Lower leg skin (tissue), 3 donors: ENCODE measurements at regions not wholly inside any gene's neighbourhood (a gene's known extent, or its start where the extent isn't known, plus 50 kb on each side); places are given as distances from the start of the nearest gene placed in this dataset.

Experiments used
- CTCF ChIP-seq, 3 donors: fragments of 450-650 bp; IDR thresholded peaks; one replicate each; pipeline ENCODE4 v1.5.1; 2016; ENCODE audit warnings: antibody characterized with exemption in 3 of 3, mild to moderate bottlenecking in 3 of 3, moderate library complexity in 2 of 3
- POLR2A ChIP-seq, 2 donors: fragments of 450-650 bp; IDR thresholded peaks; one replicate each; pipeline ENCODE4 v1.6.1; 2016 to 2017; ENCODE audit warnings: antibody characterized with exemption in 2 of 2, mild to moderate bottlenecking in 1 of 2, moderate library complexity in 1 of 2

GRCh38 chr2:12858786-12859185 lies 142.1 kb downstream of the TRIB2 start:
- no peak for TF ChIP-seq CTCF (IDR thresholded peaks at IDR 0.05)
- TF ChIP-seq POLR2A (IDR thresholded peaks at IDR 0.05), result no peak
